ENCODE measurements at regions not wholly inside any gene's neighbourhood (a gene's known extent, or its start where the extent isn't known, plus 50 kb on each side); places are given as distances from the start of the nearest gene placed in this dataset.
A peak's percentile ranks its signal among the peaks of the same experiment; 100 is the strongest.

DNA sequence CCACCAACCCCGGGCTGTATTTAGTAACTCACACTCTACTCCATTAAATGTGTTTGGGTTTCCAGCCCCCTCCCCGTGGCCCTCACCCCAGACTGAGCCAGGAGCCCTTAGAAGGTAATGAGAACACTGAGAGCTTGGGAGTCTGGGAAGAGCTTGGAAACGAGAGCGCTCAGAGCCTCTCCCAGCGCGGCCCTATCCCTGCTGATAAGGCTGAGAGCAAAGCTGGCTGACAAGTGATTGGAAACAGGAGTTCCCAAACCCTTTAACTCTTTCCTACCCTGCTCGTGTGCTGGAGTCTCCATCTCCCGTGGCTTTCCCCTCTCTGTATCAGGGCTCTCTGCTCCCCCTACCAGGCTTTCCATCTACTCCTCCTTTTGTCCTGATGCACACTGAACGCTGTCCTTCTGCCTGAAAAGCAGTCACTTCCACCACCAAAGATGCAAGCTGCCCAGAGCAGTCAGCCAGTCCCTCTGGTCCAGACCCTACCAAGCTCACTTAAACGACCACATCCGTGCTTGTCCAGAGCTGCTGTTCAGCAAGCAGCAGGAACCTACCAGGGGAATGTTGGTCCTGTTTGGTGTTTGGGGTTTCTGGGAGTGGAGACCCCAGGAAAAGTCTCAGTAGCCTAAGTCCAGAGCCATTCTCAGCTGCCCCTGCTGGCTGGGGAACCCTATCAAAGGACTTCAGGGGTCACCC lies 100.0 kb upstream of the PKDCC start:
- Histone ChIP-seq H3K4me1 (ENCODE audit: insufficient read depth) (peaks cover 5% of the 10 kb centered on the region), H3K9me3 (no peaks in the 10 kb centered on the region), H3K36me3 (no peaks in the 10 kb centered on the region), H3K4me3 (no peak overlapping the region), H3K27me3 (no peaks in the 10 kb centered on the region), H3K27ac (peak overlapping the region in 1 of 2 donors; percentile 52)
- peak; percentile 61 to 84 (median 74) for DNase-seq
- no peak for TF ChIP-seq EP300 (IDR thresholded peaks at IDR 0.05)
- TF ChIP-seq CTCF (IDR thresholded peaks at IDR 0.05), result no peak
- TF ChIP-seq POLR2A (IDR thresholded peaks at IDR 0.05), result no peak
- WGBS, 3 donors, result 4 to 10% (median 6%) methylated on average over 11 of the region's 11 CpGs
- intact Hi-C loops (cut with DNase I), result no loop called here

DNA sequence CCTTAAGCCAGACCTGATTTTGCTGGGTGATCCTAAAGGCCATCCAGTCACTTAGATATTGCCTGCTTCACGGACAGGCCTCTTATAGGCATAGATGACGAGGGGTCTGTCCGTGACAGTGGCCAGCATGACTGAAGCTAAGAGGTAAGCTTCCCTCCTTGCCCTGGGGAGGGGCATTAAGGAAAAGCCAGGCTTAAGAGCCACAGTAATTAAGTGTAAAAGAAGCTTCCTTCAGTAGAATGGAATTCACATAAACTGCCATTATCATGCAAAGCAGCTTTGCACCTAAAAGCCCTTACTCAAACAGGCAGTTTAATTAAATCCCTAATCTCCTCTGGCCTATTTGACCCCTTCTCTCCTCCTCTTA lies 99.4 kb upstream of the PKDCC start:
- no peaks in the 10 kb centered on the region for H3K9me3 ChIP-seq
- no peak for DNase-seq
- H3K4me1 ChIP-seq (ENCODE audit: insufficient read depth), result peaks cover 5% of the 10 kb centered on the region
- peak overlapping the region in 1 of 2 donors; percentile 52 for H3K27ac ChIP-seq
- H3K36me3 ChIP-seq, result no peaks in the 10 kb centered on the region
- H3K4me3 ChIP-seq, result no peak overlapping the region
- intact Hi-C loops (cut with DNase I), result no loop called here
- WGBS, 3 donors, result 87 to 91% (median 88%) methylated on average over 3 of the region's 3 CpGs
- TF ChIP-seq EP300 (IDR thresholded peaks at IDR 0.05) (no peak), CTCF (IDR thresholded peaks at IDR 0.05) (no peak), POLR2A (IDR thresholded peaks at IDR 0.05) (no peak)
- no peaks in the 10 kb centered on the region for H3K27me3 ChIP-seq

DNA sequence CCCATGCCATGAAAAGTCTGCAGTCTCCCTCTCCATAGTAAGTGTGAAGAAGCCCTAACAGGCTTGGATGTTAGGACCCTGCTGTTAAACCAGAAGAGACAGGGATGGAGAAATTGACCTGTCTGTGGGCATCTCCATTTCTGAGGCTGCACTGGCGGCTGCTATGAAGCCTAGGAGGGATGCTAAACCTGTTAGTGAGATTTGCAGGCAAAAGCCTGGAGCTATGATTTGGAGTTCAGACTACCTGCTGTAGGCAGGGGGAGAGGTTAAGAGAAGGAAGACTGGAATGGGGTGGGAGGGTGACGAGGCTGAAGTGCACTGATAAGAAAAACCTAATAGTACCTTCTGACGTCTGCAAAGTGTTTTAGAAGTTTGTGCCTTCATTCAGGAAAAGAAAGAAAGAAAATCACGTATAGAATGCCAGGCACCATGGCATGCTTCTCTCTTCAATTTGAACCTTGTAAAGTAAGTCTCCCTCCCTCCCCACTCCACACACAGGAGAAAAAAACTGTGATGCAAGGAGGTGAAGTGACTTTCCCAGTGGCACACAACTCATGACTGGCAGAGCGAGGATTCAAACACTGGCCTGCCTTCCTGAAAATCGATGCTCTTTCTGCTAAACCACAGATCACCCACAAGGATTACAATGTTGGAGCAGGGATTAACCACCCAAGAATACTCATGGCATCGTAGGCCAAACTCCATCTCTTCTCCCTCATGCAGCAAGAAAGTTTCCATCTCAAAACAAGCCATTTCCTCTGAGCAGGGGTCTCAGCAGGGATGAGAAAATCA lies 98.5 kb upstream of the PKDCC start:
- H3K9me3 ChIP-seq, result no peaks in the 10 kb centered on the region
- no peak overlapping the region for H3K4me3 ChIP-seq
- intact Hi-C loops (cut with DNase I), result no loop called here
- H3K36me3 ChIP-seq, result no peaks in the 10 kb centered on the region
- 59 to 65% (median 62%) methylated on average over 7 of the region's 7 CpGs for WGBS, 3 donors
- no peak for DNase-seq
- TF ChIP-seq EP300 (IDR thresholded peaks at IDR 0.05) (no peak), CTCF (IDR thresholded peaks at IDR 0.05) (no peak), POLR2A (IDR thresholded peaks at IDR 0.05) (no peak)
- H3K27me3 ChIP-seq, result no peaks in the 10 kb centered on the region
- no peak overlapping the region for H3K27ac ChIP-seq
- H3K4me1 ChIP-seq (ENCODE audit: insufficient read depth), result peaks cover 3% of the 10 kb centered on the region

- intact Hi-C loops (cut with DNase I), result no loop called here
- no peak overlapping the region for H3K4me3 ChIP-seq
- 77 to 79% (median 78%) methylated on average over 4 of the region's 4 CpGs for WGBS, 3 donors
- no peaks in the 10 kb centered on the region for H3K9me3 ChIP-seq
- no peak overlapping the region for H3K27ac ChIP-seq
- H3K27me3 ChIP-seq, result no peaks in the 10 kb centered on the region
- no peak for TF ChIP-seq EP300 (IDR thresholded peaks at IDR 0.05)
- TF ChIP-seq CTCF (IDR thresholded peaks at IDR 0.05), result no peak
- no peaks in the 10 kb centered on the region for H3K36me3 ChIP-seq
- no peak for DNase-seq
- peaks cover 3% of the 10 kb centered on the region for H3K4me1 ChIP-seq (ENCODE audit: insufficient read depth)
Measured at GRCh38 chr2:41949883-41950665, 97.7 kb upstream of the PKDCC start.
